ENCODE measurements at regions not wholly inside any gene's neighbourhood (a gene's known extent, or its start where the extent isn't known, plus 50 kb on each side); places are given as distances from the start of the nearest gene placed in this dataset.

GRCh38 chr1:213331631-213332175 is 280.7 kb downstream of the RPS6KC1 start:
- in situ Hi-C loops (cut with MboI; ENCODE audit: low pct_unique_long_range_greater_than_20kb, low sequenced_read_pairs, unreplicated experiment): no loop called here
- no peak for DNase-seq (ENCODE audit: low spot score)
- TF ChIP-seq CTCF (IDR thresholded peaks at IDR 0.05; ENCODE audit: extremely low read depth, insufficient read depth, missing control alignments): no peak

- no peak for DNase-seq (ENCODE audit: low spot score)
- TF ChIP-seq CTCF (IDR thresholded peaks at IDR 0.05; ENCODE audit: extremely low read depth, insufficient read depth, missing control alignments): no peak
- in situ Hi-C loops (cut with MboI; ENCODE audit: low pct_unique_long_range_greater_than_20kb, low sequenced_read_pairs, unreplicated experiment): no loop called here
Measured at GRCh38 chr1:213332491-213332890, 281.4 kb downstream of the RPS6KC1 start.

- DNase-seq (ENCODE audit: low spot score): no peak
- no peak for TF ChIP-seq CTCF (IDR thresholded peaks at IDR 0.05; ENCODE audit: extremely low read depth, insufficient read depth, missing control alignments)
- in situ Hi-C loops (cut with MboI; ENCODE audit: low pct_unique_long_range_greater_than_20kb, low sequenced_read_pairs, unreplicated experiment): no loop called here
Measured at GRCh38 chr1:213333121-213333520, 282.1 kb downstream of the RPS6KC1 start.

- in situ Hi-C loops (cut with MboI; ENCODE audit: low pct_unique_long_range_greater_than_20kb, low sequenced_read_pairs, unreplicated experiment): no loop called here
- DNase-seq (ENCODE audit: low spot score): no peak
- no peak for TF ChIP-seq CTCF (IDR thresholded peaks at IDR 0.05; ENCODE audit: extremely low read depth, insufficient read depth, missing control alignments)
Measured at GRCh38 chr1:213335084-213335483, 284.0 kb downstream of the RPS6KC1 start.

GRCh38 chr1:213337025-213337678 is 286.1 kb downstream of the RPS6KC1 start:
- in situ Hi-C loops (cut with MboI; ENCODE audit: low pct_unique_long_range_greater_than_20kb, low sequenced_read_pairs, unreplicated experiment): no loop called here
- TF ChIP-seq CTCF (IDR thresholded peaks at IDR 0.05; ENCODE audit: extremely low read depth, insufficient read depth, missing control alignments): no peak
- DNase-seq (ENCODE audit: low spot score): no peak

GRCh38 chr1:213340593-213340992 is 289.6 kb downstream of the RPS6KC1 start:
- no peak for DNase-seq (ENCODE audit: low spot score)
- in situ Hi-C loops (cut with MboI; ENCODE audit: low pct_unique_long_range_greater_than_20kb, low sequenced_read_pairs, unreplicated experiment): no loop called here
- TF ChIP-seq CTCF (IDR thresholded peaks at IDR 0.05; ENCODE audit: extremely low read depth, insufficient read depth, missing control alignments): no peak
